Activated B cell treated with CpG ODN at 0.5 μM for 24 hours (primary cell): ENCODE measurements at regions not wholly inside any gene's neighbourhood (a gene's known extent, or its start where the extent isn't known, plus 50 kb on each side); places are given as distances from the start of the nearest gene placed in this dataset.

Experiments used
- ATAC-seq: fragments of 200-7000 bp; cut with Tn5 transposase; one replicate; pipeline ENCODE4 v1.10.0; 2021; ENCODE audit warnings: low read depth, mild to moderate bottlenecking, moderate library complexity
- CTCF ChIA-PET: fragments of 350-600 bp; sonication (Branson Sonifier 250); formaldehyde crosslinking; loops from one replicate; lab custom pipeline; 2021; ENCODE audit warnings: antibody characterized with exemption; lab: Charles Lee
- POLR2A ChIA-PET: fragments of 350-600 bp; sonication (Branson Sonifier 250); formaldehyde crosslinking; loops from one replicate; lab custom pipeline; 2021; ENCODE audit warnings: antibody characterized with exemption; lab: Charles Lee
- DNase-seq: peaks from one replicate; pipeline ENCODE4 v3.0.0; 2022
- H3K27ac Mint-ChIP-seq: one replicate; pipeline ENCODE4 v1.8.0; 2020; ENCODE audit warnings: mixed read lengths
- H3K27me3 Mint-ChIP-seq: one replicate; pipeline ENCODE4 v1.8.0; 2021; ENCODE audit warnings: mixed read lengths
- H3K36me3 Mint-ChIP-seq: one replicate; pipeline ENCODE4 v1.8.0; 2021; ENCODE audit warnings: low read depth, mixed read lengths
- H3K4me1 Mint-ChIP-seq: one replicate; pipeline ENCODE4 v1.8.0; 2021; ENCODE audit warnings: mixed read lengths
- H3K4me3 Mint-ChIP-seq: one replicate; pipeline ENCODE4 v1.8.0; 2020; ENCODE audit warnings: mild to moderate bottlenecking, mixed read lengths
- H3K9me3 Mint-ChIP-seq: one replicate; pipeline ENCODE4 v1.8.0; 2020; ENCODE audit warnings: mixed read lengths
- CTCF ChIP-seq: fragments of 200-600 bp; IDR thresholded peaks from one replicate; pipeline ENCODE4 v1.8.0; 2022; ENCODE audit warnings: antibody characterized with exemption, mild to moderate bottlenecking
- intact Hi-C: fragments of 100-400 bp; cut with micrococcal nuclease; formaldehyde crosslinking; loops from one replicate; pipeline ENCODE4 v1.15.1; 2024

DNA sequence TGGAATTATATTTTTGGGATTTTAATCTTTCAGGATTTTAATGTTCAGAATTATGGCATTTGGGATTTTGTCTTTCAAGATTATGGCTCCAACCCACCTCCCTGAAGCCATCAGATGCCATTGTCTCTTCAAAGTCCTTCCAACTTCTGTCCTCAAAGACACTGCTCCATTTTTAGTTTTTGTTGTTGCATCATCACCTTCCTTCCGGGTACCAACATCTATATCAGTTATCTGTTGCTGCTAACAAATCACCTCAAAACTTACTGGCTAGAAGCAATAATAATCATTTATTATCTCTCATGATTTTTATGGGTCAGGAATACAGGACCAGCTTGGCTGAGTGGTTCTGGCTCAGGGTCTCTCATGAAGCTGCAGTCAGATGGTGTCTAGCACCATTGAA is 138.8 kb upstream of the ZBED5 start:
- intact Hi-C loops: no loop called here
- TF ChIP-seq CTCF: no peak
- CTCF ChIA-PET: no interaction called here

DNA sequence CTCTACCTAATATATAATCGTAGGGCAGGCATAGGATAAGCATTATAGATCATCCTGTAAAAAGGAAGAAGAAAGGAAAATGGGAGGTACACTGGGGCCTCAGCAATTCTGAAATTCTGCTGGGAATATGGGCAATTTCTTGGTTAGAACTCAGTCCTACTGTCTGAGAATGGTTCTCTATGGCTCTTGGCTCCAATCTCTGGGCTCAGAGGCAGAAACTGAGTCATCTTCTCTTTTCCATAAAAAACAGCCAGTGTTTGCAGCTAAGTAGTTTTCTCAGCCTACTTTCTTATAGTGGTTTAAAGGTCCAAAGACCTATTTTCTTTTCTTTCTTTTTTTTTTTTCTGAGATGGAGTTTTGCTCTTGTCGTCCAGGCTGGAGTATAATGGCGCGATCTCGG is 135.8 kb upstream of the ZBED5 start:
- Mint-ChIP-seq H3K27me3 (peaks cover 2% of the 10 kb centered on the region), H3K9me3 (peaks cover 13% of the 10 kb centered on the region), H3K4me3 (no peak overlapping the region), H3K27ac (no peak overlapping the region), H3K4me1 (peaks cover 25% of the 10 kb centered on the region), H3K36me3 (no peaks in the 10 kb centered on the region)
- ATAC-seq: no peak
- no peak for DNase-seq
- CTCF ChIA-PET: no interaction called here
- POLR2A ChIA-PET: no interaction called here
- TF ChIP-seq CTCF: no peak
- intact Hi-C loops: no loop called here

More for the DNA sequence above, 138.8 kb upstream of the ZBED5 start:
- Mint-ChIP-seq H3K27ac (no peak overlapping the region), H3K4me3 (no peak overlapping the region), H3K9me3 (peaks cover 13% of the 10 kb centered on the region), H3K4me1 (peaks cover 35% of the 10 kb centered on the region), H3K36me3 (no peaks in the 10 kb centered on the region), H3K27me3 (peaks cover 20% of the 10 kb centered on the region)
- DNase-seq (no peak), ATAC-seq (no peak)
- POLR2A ChIA-PET: no interaction called here

- ATAC-seq (no peak), DNase-seq (no peak)
- no peak overlapping the region for H3K27ac Mint-ChIP-seq
- H3K36me3 Mint-ChIP-seq: no peaks in the 10 kb centered on the region
- CTCF ChIA-PET: no interaction called here
- POLR2A ChIA-PET: no interaction called here
- peaks cover 13% of the 10 kb centered on the region for H3K9me3 Mint-ChIP-seq
- no peaks in the 10 kb centered on the region for H3K27me3 Mint-ChIP-seq
- intact Hi-C loops: no loop called here
- H3K4me1 Mint-ChIP-seq: peaks cover 25% of the 10 kb centered on the region
- no peak overlapping the region for H3K4me3 Mint-ChIP-seq
- TF ChIP-seq CTCF: no peak
Observed at GRCh38 chr11:10993186-10993585, 135.3 kb upstream of the ZBED5 start.

DNA sequence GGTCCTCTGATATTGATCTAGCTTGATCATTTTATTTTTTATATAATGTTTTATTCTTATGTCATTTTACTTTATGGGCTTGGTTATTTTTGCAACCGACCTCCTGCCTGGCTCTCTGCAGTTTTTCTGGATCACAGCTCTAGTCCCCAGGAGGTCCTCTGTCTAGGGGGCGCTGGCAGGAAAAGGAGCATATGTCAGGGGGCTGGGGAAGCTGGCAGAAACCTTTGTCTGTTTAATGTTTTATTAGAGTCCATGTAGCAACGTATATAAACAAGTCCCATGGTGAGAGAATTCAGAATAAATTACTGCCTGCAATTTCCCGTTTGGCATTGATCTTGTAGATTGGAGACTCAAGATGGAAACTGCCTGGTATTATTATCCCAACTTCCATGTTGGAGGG is 133.5 kb upstream of the ZBED5 start:
- ChIA-PET CTCF (no interaction called here), POLR2A (no interaction called here)
- ATAC-seq (no peak), DNase-seq (no peak)
- intact Hi-C loops: no loop called here
- H3K27me3 Mint-ChIP-seq: no peaks in the 10 kb centered on the region
- no peak for TF ChIP-seq CTCF
- H3K9me3 Mint-ChIP-seq: peaks cover 13% of the 10 kb centered on the region
- H3K27ac Mint-ChIP-seq: no peak overlapping the region
- H3K36me3 Mint-ChIP-seq: no peaks in the 10 kb centered on the region
- no peak overlapping the region for H3K4me3 Mint-ChIP-seq
- peaks cover 25% of the 10 kb centered on the region for H3K4me1 Mint-ChIP-seq

GRCh38 chr11:10990637-10991193 is 132.9 kb upstream of the ZBED5 start:
- POLR2A ChIA-PET: no interaction called here
- peaks cover 20% of the 10 kb centered on the region for H3K4me1 Mint-ChIP-seq

More at GRCh38 chr11:10990637-10991193, 132.9 kb upstream of the ZBED5 start:
- no peak for ATAC-seq
- no peaks in the 10 kb centered on the region for H3K27me3 Mint-ChIP-seq
- no peak for TF ChIP-seq CTCF
- peaks cover 10% of the 10 kb centered on the region for H3K9me3 Mint-ChIP-seq
- intact Hi-C loops: no loop called here
- DNase-seq: no peak
- H3K4me3 Mint-ChIP-seq: no peak overlapping the region
- H3K36me3 Mint-ChIP-seq: no peaks in the 10 kb centered on the region
- no peak overlapping the region for H3K27ac Mint-ChIP-seq
- CTCF ChIA-PET: no interaction called here
